ENCODE measurements at regions not wholly inside any gene's neighbourhood (a gene's known extent, or its start where the extent isn't known, plus 50 kb on each side); places are given as distances from the start of the nearest gene placed in this dataset.

DNA sequence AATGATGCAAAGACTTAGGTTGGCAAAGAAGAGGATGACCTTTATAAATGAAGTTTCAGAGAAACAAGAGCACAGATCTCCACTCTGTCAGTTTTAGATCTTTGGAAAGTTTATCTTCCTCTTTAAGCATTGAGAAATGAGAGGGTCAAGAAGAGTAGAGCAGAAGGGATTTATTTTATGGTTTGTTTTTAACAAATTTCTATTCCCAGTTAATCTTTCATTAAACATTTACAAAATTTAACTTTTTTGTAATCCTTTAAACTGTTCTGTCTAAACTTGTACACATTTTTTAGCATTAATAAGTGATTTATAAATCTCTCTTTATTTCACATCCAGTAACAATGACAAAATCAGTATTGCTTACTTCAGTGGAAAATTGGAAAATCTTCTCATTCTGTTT is 875.0 kb upstream of the IGFBP7 start:
- H3K14ac ChIP-seq (ENCODE audit: insufficient read depth, low read length) = no peak overlapping the region
- no peak overlapping the region for H3K4me3 Mint-ChIP-seq
- no peaks in the 10 kb centered on the region for H3K79me1 ChIP-seq (ENCODE audit: insufficient read depth, low read depth, low read length, poor library complexity, severe bottlenecking)
- H3K27ac ChIP-seq (ENCODE audit: insufficient read length, low read depth, low read length) = no peak overlapping the region
- no peaks in the 10 kb centered on the region for H3K23me2 ChIP-seq (ENCODE audit: insufficient read length, low read depth, low read length, poor library complexity, severe bottlenecking)
- no peak overlapping the region for H2AK5ac ChIP-seq (ENCODE audit: insufficient read length, low read length)
- TF ChIP-seq, protein P1, sequence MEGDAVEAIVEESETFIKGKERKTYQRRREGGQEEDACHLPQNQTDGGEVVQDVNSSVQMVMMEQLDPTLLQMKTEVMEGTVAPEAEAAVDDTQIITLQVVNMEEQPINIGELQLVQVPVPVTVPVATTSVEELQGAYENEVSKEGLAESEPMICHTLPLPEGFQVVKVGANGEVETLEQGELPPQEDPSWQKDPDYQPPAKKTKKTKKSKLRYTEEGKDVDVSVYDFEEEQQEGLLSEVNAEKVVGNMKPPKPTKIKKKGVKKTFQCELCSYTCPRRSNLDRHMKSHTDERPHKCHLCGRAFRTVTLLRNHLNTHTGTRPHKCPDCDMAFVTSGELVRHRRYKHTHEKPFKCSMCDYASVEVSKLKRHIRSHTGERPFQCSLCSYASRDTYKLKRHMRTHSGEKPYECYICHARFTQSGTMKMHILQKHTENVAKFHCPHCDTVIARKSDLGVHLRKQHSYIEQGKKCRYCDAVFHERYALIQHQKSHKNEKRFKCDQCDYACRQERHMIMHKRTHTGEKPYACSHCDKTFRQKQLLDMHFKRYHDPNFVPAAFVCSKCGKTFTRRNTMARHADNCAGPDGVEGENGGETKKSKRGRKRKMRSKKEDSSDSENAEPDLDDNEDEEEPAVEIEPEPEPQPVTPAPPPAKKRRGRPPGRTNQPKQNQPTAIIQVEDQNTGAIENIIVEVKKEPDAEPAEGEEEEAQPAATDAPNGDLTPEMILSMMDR (conservative IDR thresholded peaks at IDR 0.05) = no peak
- no peak overlapping the region for H2BK15ac ChIP-seq (ENCODE audit: low read depth, low read length)
- no peak overlapping the region for H2BK5ac ChIP-seq (ENCODE audit: insufficient read length, low read length)
- no peaks in the 10 kb centered on the region for H4K20me1 ChIP-seq (ENCODE audit: control insufficient read depth, insufficient read depth, insufficient read length)
- no peak overlapping the region for H2BK12ac ChIP-seq (ENCODE audit: insufficient read length, low read depth, low read length)
- no peak overlapping the region for H3K56ac ChIP-seq (ENCODE audit: insufficient read length, low read depth, low read length)
- H3K9ac ChIP-seq (ENCODE audit: extremely low read depth, insufficient read length, low read length) = no peak overlapping the region
- DNase-seq = no peak
- H4K91ac ChIP-seq (ENCODE audit: insufficient read length, low read depth, low read length) = no peak overlapping the region
- H3K18ac ChIP-seq (ENCODE audit: insufficient read length, low read depth, low read length) = no peak overlapping the region
- no peaks in the 10 kb centered on the region for H3K79me2 ChIP-seq (ENCODE audit: insufficient read depth, low read length)
- no peaks in the 10 kb centered on the region for H3K9me3 Mint-ChIP-seq
- H3K4me1 ChIP-seq (ENCODE audit: insufficient read depth, low read length) = no peaks in the 10 kb centered on the region
- no peaks in the 10 kb centered on the region for H3K9me3 ChIP-seq (ENCODE audit: control insufficient read depth, low read depth, low read length)
- H3K27me3 Mint-ChIP-seq (ENCODE audit: low read depth) = no peaks in the 10 kb centered on the region
- H2BK20ac ChIP-seq (ENCODE audit: low read depth, low read length, poor library complexity, severe bottlenecking) = no peak overlapping the region
- H4K8ac ChIP-seq (replicated peaks; ENCODE audit: insufficient read length, low read depth, low read length) = no peak overlapping the region
- no peak overlapping the region for H3K4me2 ChIP-seq (ENCODE audit: insufficient read depth, insufficient read length, low read length)
- H4K5ac ChIP-seq (ENCODE audit: insufficient read length, low read depth, low read length) = no peak overlapping the region
- H3K23ac ChIP-seq (ENCODE audit: insufficient read length, low read depth, low read length) = no peak overlapping the region
- H3T11ph ChIP-seq (ENCODE audit: low read length) = no peak overlapping the region
- H3K4ac ChIP-seq (ENCODE audit: low read depth, low read length) = no peak overlapping the region
- H3K36me3 Mint-ChIP-seq (ENCODE audit: insufficient read depth in 1 of 3, low read depth in 3 of 3) = no peaks in the 10 kb centered on the region
- H3K27ac Mint-ChIP-seq = no peak overlapping the region
- peaks cover 12% of the 10 kb centered on the region in 2 experiments for H3K4me1 Mint-ChIP-seq
- no peak overlapping the region for H2BK120ac ChIP-seq (ENCODE audit: low read depth, low read length, poor library complexity, severe bottlenecking)
- H3K27me3 ChIP-seq (ENCODE audit: insufficient read depth, low read length) = no peaks in the 10 kb centered on the region
- H2AFZ ChIP-seq (ENCODE audit: low read length) = no peak overlapping the region
